HCT116 (cell line): ENCODE measurements at regions not wholly inside any gene's neighbourhood (a gene's known extent, or its start where the extent isn't known, plus 50 kb on each side); places are given as distances from the start of the nearest gene placed in this dataset.

Source experiments
- ATAC-seq: fragments of 200-7000 bp; cut with Tn5 transposase; 2 replicates; pipeline ENCODE4 v1.9.1; 2020; ENCODE audit warnings: mild to moderate bottlenecking, moderate library complexity
- BruUV-seq: library from RNA; stranded (reverse); fragments of 400-500 nt; replicated peaks from 2 replicates; lab custom pipeline; 2021; lab: Mats Ljungman, UMichigan
- CTCF ChIA-PET: fragments of 300-600 bp; sonication (Branson Sonifier 250); formaldehyde crosslinking; loops from one replicate; lab custom pipeline; 2021; ENCODE audit warnings: antibody characterized with exemption; lab: Charles Lee
- POLR2A ChIA-PET: fragments of 300-600, 350-600 bp; sonication (Branson Sonifier 250); formaldehyde crosslinking; loops from one replicate; lab custom pipeline; 2021; ENCODE audit warnings: antibody characterized with exemption; lab: Charles Lee
- RAD21 ChIA-PET, 2 experiments: fragments of 300-600 bp; sonication (Branson Sonifier 250); formaldehyde crosslinking; loops; one replicate each; lab custom pipeline; 2023; ENCODE audit warnings: low total read pairs in 2 of 2; ENCODE audit not compliant: uncharacterized antibody in 2 of 2, unreplicated experiment in 2 of 2, low non-redundant PET in 1 of 2; lab: Charles Lee
- DNase-seq: peaks from one replicate; pipeline ENCODE4 v3.0.0-alpha.2; 2010; ENCODE audit warnings: low read depth, low spot score
- H2AFZ ChIP-seq: fragments of 200-600 bp; shearing (Covaris generic), sonication (generic); 2 replicates; pipeline ENCODE4 v1.6.1; 2017; ENCODE audit warnings: low read depth, mixed run types, mixed read lengths, antibody characterized with exemption, low read length; ENCODE audit not compliant: poor library complexity, severe bottlenecking
- H3K27ac ChIP-seq: 2 replicates; pipeline ENCODE4 v1.5.1; 2012; ENCODE audit warnings: low read depth, low read length
- H3K27me3 ChIP-seq: fragments of 200-600 bp; sonication (generic); 2 replicates; pipeline ENCODE4 v1.6.1; 2016; ENCODE audit warnings: mixed run types, low read length, mixed read lengths; ENCODE audit not compliant: insufficient read depth
- H3K36me3 ChIP-seq, 2 experiments: fragments of 200-500 bp in 1 of 2; fragments of 200-600 bp in 1 of 2; sonication (Bioruptor generic) in 1 of 2; sonication (generic) in 1 of 2; 2 replicates each; pipeline versions ENCODE4 v1.5.1 to v1.6.1; 2014 to 2016; ENCODE audit warnings: low read length in 2 of 2, inconsistent platforms in 1 of 2, mixed read lengths in 1 of 2, mixed run types in 1 of 2; ENCODE audit not compliant: insufficient read depth in 2 of 2, control insufficient read depth in 1 of 2
- H3K4me1 ChIP-seq, 2 experiments: fragments of 200-600 bp in 1 of 2; sonication (generic) in 1 of 2; 2 replicates each; pipeline versions ENCODE4 v1.5.1 to v1.6.1; 2012 to 2017; ENCODE audit warnings: low read length in 2 of 2, inconsistent platforms in 1 of 2, mild to moderate bottlenecking in 1 of 2, mixed read lengths in 1 of 2, mixed run types in 1 of 2, moderate library complexity in 1 of 2; ENCODE audit not compliant: insufficient read depth in 2 of 2, control insufficient read depth in 1 of 2
- H3K4me2 ChIP-seq: fragments of 200-600 bp; sonication (generic); 2 replicates; pipeline ENCODE4 v1.6.1; 2017; ENCODE audit warnings: mixed run types, low read length, mixed read lengths
- H3K4me3 ChIP-seq, 2 experiments: fragments of 200-600 bp in 1 of 2; sonication (generic) in 1 of 2; replicated peaks in 1 of 2; 2 replicates each; pipeline ENCODE4 v1.5.1; 2011 to 2016; ENCODE audit warnings: low read length in 2 of 2, control low read depth in 1 of 2, low read depth in 1 of 2, mild to moderate bottlenecking in 1 of 2, mixed read lengths in 1 of 2, mixed run types in 1 of 2
- H3K79me2 ChIP-seq: fragments of 200-600 bp; sonication (generic); 2 replicates; pipeline ENCODE4 v1.6.1; 2017; ENCODE audit warnings: mild to moderate bottlenecking, mixed run types, low read length, moderate library complexity, mixed read lengths; ENCODE audit not compliant: insufficient read depth
- H3K9ac ChIP-seq: fragments of 200-600 bp; sonication (generic); 2 replicates; pipeline ENCODE4 v1.6.1; 2016; ENCODE audit warnings: low read length, mixed read lengths
- H3K9me2 ChIP-seq: fragments of 200-600 bp; sonication (generic), shearing (Covaris generic); 2 replicates; pipeline ENCODE4 v1.6.1; 2017; ENCODE audit warnings: mixed run types, mild to moderate bottlenecking, moderate library complexity; ENCODE audit not compliant: insufficient read depth
- H3K9me3 ChIP-seq, 2 experiments: fragments of 200-500 bp in 1 of 2; fragments of 200-600 bp in 1 of 2; sonication (Bioruptor generic) in 1 of 2; sonication (generic) in 1 of 2; 2 replicates each; pipeline ENCODE4 v1.6.1; 2014 to 2017; ENCODE audit warnings: low read length in 2 of 2, mixed read lengths in 2 of 2, inconsistent platforms in 1 of 2, low read depth in 1 of 2, mild to moderate bottlenecking in 1 of 2, mixed run types in 1 of 2, moderate library complexity in 1 of 2; ENCODE audit not compliant: control insufficient read depth in 1 of 2, insufficient read depth in 1 of 2
- H4K20me1 ChIP-seq: fragments of 200-600 bp; sonication (generic), shearing (Covaris generic); 2 replicates; pipeline ENCODE4 v1.6.1; 2017; ENCODE audit warnings: mixed run types, mild to moderate bottlenecking, moderate library complexity; ENCODE audit not compliant: insufficient read depth
- ATF3 ChIP-seq: IDR thresholded peaks from 2 replicates; pipeline ENCODE4 v1.6.1; 2012
- CTCF ChIP-seq, 3 experiments: fragments of 200-600 bp in 1 of 3; sonication (generic) in 1 of 3; IDR thresholded peaks in 2 of 3; conservative IDR thresholded peaks in 1 of 3; 2 replicates each; pipeline ENCODE4 v1.5.1; 2012 to 2017; ENCODE audit warnings: low read depth in 2 of 3, low read length in 2 of 3, antibody characterized with exemption in 1 of 3, borderline replicate concordance in 1 of 3, control low read depth in 1 of 3, mild to moderate bottlenecking in 1 of 3, mixed read lengths in 1 of 3, mixed run types in 1 of 3, moderate library complexity in 1 of 3; ENCODE audit not compliant: insufficient read depth in 1 of 3
- EGR1 ChIP-seq: IDR thresholded peaks from 2 replicates; pipeline ENCODE4 v1.6.1; 2012; ENCODE audit warnings: low read depth
- ELF1 ChIP-seq: IDR thresholded peaks from 2 replicates; pipeline ENCODE4 v1.6.1; 2012; ENCODE audit warnings: low read depth, borderline replicate concordance
- EZH2 ChIP-seq: fragments of 200-600 bp; sonication (generic); IDR thresholded peaks from 2 replicates; pipeline ENCODE4 v1.6.1; 2017; ENCODE audit warnings: antibody characterized with exemption, mixed run types
- EZH2phosphoT487 ChIP-seq: fragments of 200-600 bp; IDR thresholded peaks from 2 replicates; pipeline ENCODE4 v1.6.1; 2018; ENCODE audit warnings: antibody characterized with exemption, borderline replicate concordance
- FOSL1 ChIP-seq: IDR thresholded peaks from 2 replicates; pipeline ENCODE4 v1.6.1; 2012; ENCODE audit warnings: low read depth
- POLR2AphosphoS5 ChIP-seq: IDR thresholded peaks from 2 replicates; pipeline ENCODE4 v1.6.1; 2011; ENCODE audit warnings: mild to moderate bottlenecking, low read depth, low read length, moderate library complexity
- RAD21 ChIP-seq: IDR thresholded peaks from 2 replicates; pipeline ENCODE4 v1.6.1; 2012; ENCODE audit warnings: low read depth, mild to moderate bottlenecking
- ZNF274 ChIP-seq: fragments of 200-500 bp; sonication (Bioruptor generic); IDR thresholded peaks from 2 replicates; pipeline ENCODE4 v1.6.1; 2014; ENCODE audit warnings: mild to moderate bottlenecking, low read depth, low read length, inconsistent platforms
- intact Hi-C: fragments of 100-400 bp; cut with micrococcal nuclease; formaldehyde crosslinking; loops from 2 replicates; pipeline ENCODE4 v1.10.0; 2022

GRCh38 chr5:125610892-125611291 lies 812.3 kb upstream of the GRAMD2B start:
- no peaks in the 10 kb centered on the region for H3K9me3 ChIP-seq
- DNase-seq = no peak
- H3K4me3 ChIP-seq = no peak overlapping the region
- H3K36me3 ChIP-seq = no peaks in the 10 kb centered on the region
- H4K20me1 ChIP-seq = no peaks in the 10 kb centered on the region; the same call in 1 of the 2 replicates
- CTCF ChIA-PET = no interaction called here
- H2AFZ ChIP-seq = no peak overlapping the region
- no peak overlapping the region for H3K27ac ChIP-seq
- no peak for ATAC-seq
- BruUV-seq = no TSS peak
- RAD21 ChIA-PET = no interaction called here
- POLR2A ChIA-PET = no interaction called here
- no peak overlapping the region for H3K9ac ChIP-seq
- H3K4me2 ChIP-seq = no peak overlapping the region
- no peaks in the 10 kb centered on the region for H3K4me1 ChIP-seq
- H3K79me2 ChIP-seq = no peaks in the 10 kb centered on the region
- intact Hi-C loops = no loop called here
- H3K27me3 ChIP-seq = no peaks in the 10 kb centered on the region
- H3K9me2 ChIP-seq = no peaks in the 10 kb centered on the region; the same call in 1 of the 2 replicates
- no peak for TF ChIP-seq POLR2AphosphoS5
- no peak for TF ChIP-seq EGR1
- no peak for TF ChIP-seq RAD21
- no peak for TF ChIP-seq ELF1
- TF ChIP-seq EZH2 = no peak
- no peak for TF ChIP-seq ZNF274
- no peak for TF ChIP-seq ATF3
- TF ChIP-seq CTCF (IDR thresholded peaks at IDR 0.05 in 2 of 3, conservative IDR thresholded peaks at IDR 0.05 in 1 of 3; ENCODE audit: borderline replicate concordance in 1 of 3, insufficient read depth in 1 of 3, low read depth in 2 of 3, low read length in 2 of 3) = no peak
- no peak for TF ChIP-seq FOSL1
- no peak for TF ChIP-seq EZH2phosphoT487
